ENCODE measurements at regions not wholly inside any gene's neighbourhood (a gene's known extent, or its start where the extent isn't known, plus 50 kb on each side); places are given as distances from the start of the nearest gene placed in this dataset.
"Not testable (repeated sequence)": the region's sequence is repeated elsewhere in the genome, so short reads cannot be mapped to it uniquely, and the experiment has no call there.

DNA sequence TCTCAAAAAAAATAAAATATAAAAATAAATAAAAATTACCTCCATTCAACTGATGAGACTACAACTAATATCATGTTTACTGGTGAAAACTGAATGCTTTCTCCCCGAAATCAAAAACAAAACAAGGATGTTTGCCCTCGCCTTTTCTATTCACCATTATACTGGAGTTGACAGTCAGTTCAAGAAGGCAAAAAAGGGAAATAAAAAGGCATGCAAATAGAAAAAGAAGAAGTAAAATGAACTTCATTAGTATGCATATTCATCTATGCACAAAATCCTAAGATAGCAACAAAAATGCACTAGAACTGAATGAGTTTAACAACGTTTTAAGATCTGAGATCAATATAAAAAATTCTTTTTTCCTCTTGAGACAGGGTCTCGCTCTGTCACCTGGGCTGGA lies 72.7 kb upstream of the FAM174B start:
- POLR2A ChIA-PET (ENCODE audit: low non-redundant PET) = no interaction called here
- TF ChIP-seq, protein P1, sequence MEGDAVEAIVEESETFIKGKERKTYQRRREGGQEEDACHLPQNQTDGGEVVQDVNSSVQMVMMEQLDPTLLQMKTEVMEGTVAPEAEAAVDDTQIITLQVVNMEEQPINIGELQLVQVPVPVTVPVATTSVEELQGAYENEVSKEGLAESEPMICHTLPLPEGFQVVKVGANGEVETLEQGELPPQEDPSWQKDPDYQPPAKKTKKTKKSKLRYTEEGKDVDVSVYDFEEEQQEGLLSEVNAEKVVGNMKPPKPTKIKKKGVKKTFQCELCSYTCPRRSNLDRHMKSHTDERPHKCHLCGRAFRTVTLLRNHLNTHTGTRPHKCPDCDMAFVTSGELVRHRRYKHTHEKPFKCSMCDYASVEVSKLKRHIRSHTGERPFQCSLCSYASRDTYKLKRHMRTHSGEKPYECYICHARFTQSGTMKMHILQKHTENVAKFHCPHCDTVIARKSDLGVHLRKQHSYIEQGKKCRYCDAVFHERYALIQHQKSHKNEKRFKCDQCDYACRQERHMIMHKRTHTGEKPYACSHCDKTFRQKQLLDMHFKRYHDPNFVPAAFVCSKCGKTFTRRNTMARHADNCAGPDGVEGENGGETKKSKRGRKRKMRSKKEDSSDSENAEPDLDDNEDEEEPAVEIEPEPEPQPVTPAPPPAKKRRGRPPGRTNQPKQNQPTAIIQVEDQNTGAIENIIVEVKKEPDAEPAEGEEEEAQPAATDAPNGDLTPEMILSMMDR (conservative IDR thresholded peaks at IDR 0.05; ENCODE audit: low read depth) = no peak
- no peak for DNase-seq (ENCODE audit: low spot score)
- no peak overlapping the region for H3K27ac ChIP-seq
- CTCF ChIA-PET = no interaction called here

DNA sequence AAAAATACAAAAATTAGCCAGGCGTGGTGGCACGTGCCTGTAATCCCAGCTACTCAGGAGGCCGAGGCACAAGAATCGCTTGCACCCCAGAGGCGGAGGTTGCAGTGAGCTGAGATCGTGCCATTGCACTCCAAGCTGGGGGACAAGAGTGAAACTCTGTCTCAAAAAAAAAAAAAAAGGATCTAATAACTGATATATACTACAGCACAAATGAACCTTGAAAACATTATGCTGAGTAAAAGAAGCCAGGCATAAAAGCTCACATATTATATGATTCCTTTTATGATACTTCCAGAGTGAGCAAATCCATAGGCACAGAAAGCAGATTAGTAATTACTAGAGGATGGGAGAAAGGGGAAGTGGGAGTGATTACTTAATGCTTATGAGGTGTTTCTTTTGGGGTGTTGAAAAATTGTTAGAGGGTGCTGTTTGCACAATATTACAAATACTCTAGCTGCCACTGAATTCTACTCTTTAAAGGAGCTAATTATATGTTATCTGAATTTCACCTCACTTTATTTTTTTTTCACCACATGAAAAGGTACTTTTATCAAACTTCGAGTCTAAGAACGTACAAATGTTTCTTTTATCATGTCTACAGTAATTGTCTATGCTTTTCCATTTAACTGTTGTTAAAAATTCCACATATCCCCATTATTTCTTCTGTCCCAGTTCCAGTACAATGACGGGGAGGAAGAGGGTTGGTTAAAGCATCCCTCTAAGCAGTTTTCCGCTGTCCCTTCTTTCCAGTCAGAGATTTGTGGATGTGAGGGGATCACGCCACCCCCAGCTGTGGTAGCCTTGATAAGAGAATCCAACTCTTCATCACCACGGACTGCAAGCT lies 77.7 kb upstream of the FAM174B start:
- ChIA-PET CTCF (interaction anchor here (1.7 kb wide), 1 partner anchor 19 kb away, joined by 3 read pairs; no protein-coding TSS in a partner anchor), POLR2A (ENCODE audit: low non-redundant PET) (no interaction called here)
- DNase-seq (ENCODE audit: low spot score) = no peak
- H3K27ac ChIP-seq = no peak overlapping the region
- TF ChIP-seq, protein P1 (conservative IDR thresholded peaks at IDR 0.05; ENCODE audit: low read depth) = no peak

DNA sequence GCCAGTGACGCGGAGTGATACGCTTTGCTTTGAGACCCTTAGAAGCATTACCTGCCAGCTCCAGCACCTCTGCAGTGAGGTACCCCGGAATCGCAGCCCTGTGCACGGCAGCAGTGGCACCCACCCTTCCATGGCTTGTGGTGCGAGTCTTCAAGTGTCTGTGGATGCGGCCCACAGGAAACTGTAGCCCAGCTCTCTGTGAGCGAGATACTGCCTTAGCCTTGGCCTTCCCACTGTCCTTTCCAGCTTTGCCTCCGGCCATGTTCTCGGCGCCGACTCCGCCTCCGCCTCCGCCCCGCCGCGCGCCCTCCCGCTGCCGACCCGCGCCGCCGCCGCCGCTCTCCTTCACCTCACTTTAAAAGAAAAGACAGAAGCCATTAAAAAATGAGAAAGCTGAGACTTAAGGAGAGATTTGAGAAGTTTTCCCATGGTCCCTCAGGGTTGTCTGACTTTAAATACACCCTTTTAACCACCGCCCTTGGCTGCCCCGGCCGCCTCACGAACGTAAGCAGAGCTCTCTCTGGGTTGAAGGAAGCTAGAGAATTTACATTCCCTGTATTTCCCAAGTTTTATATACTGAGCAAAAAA lies 78.5 kb upstream of the FAM174B start:
- DNase-seq (ENCODE audit: low spot score) = no peak
- ChIA-PET POLR2A (ENCODE audit: low non-redundant PET) (no interaction called here), CTCF (interaction anchor here (1.7 kb wide), 1 partner anchor 19 kb away, joined by 3 read pairs; no protein-coding TSS in a partner anchor)
- TF ChIP-seq, protein P1 (conservative IDR thresholded peaks at IDR 0.05; ENCODE audit: low read depth) = no peak
- H3K27ac ChIP-seq = no peak overlapping the region

DNA sequence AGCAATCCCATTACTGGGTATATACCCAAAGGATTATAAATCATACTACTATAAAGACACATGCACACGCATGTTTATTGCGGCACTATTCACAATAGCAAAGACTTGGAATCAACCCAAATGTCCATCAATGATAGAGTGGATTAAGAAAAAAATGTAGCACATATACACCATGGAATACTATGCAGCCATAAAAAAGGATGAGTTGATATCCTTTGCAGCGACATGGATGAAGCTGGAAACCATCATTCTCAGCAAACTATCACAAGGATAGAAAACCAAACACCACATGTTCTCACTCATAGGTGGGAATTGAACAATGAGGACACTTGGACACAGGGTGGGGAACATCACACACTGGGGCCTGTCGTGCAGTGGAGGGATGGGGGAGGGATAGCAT lies 83.7 kb upstream of the FAM174B start:
- DNase-seq (ENCODE audit: low spot score); H3K27ac ChIP-seq; POLR2A ChIA-PET (ENCODE audit: low non-redundant PET); CTCF ChIA-PET: not testable (repeated sequence)

DNA sequence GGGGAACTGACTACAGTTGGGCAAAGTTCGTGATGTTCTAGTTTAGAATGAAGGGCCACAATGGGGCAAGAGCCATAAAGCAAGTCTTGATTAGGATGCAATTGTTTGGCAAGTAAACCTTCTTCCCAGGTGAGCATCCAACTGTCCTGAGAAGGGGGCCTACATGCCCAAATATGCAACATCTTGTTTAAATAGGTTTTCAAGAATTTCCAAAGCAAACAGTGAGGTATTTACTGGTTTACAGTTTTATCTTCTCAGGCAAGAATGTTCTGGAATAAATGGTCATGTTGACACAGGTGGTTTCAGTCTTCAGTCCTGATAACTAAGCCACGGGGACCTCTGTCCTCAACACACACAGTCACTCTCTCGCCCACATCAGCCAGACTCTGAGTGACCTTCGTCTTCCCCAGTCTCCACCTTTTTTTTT lies 90.3 kb upstream of the FAM174B start:
- POLR2A ChIA-PET (ENCODE audit: low non-redundant PET) = no interaction called here
- H3K27ac ChIP-seq = no peak overlapping the region
- TF ChIP-seq, protein P1 (conservative IDR thresholded peaks at IDR 0.05; ENCODE audit: low read depth) = no peak
- CTCF ChIA-PET = no interaction called here
- DNase-seq (ENCODE audit: low spot score) = no peak

DNA sequence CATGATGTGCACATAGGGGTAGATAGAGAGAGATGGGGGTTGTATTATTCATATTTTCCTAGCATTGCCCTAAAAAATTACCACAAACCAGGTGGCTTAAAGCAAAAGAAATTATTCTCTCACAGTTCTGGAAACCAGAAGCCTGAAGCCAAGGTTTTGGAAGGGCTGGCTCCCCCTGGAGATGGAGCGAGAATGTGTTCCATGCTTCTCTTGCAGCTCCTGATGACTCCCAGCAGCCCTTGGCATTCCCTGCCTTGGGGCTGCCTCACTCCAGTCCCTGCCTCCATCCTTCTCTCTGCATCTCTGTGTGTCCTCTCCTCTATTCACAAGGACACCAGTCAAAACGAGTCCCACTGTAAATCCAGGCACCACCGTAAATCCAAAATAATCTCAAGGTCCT lies 91.5 kb upstream of the FAM174B start:
- no peak overlapping the region for H3K27ac ChIP-seq
- POLR2A ChIA-PET (ENCODE audit: low non-redundant PET) = no interaction called here
- DNase-seq (ENCODE audit: low spot score) = no peak
- CTCF ChIA-PET = interaction anchor here (0.5 to 0.7 kb wide), 2 partner anchors 491 to 1467 kb away, joined by 3 read pairs; no protein-coding TSS in a partner anchor
- TF ChIP-seq, protein P1 (conservative IDR thresholded peaks at IDR 0.05; ENCODE audit: low read depth) = no peak

DNA sequence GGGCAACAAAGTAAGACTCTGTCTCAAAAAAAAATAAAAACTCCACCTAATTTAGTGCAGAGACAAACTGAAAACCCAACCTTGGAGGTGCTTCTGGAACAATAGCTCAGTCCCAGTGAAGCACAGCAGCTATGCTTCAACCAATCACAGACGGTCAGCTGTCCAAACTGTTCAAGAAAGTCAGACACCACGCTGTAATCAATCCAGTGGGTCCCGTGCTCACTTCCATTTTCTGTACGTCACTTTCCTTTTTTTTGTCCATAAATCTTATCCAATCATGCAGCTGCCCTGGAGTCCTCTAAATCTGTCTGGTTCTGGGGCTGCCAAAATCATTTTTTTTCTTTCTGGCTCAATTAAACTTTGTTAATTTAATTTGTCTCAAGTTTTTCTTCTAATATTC lies 93.6 kb upstream of the FAM174B start:
- ChIA-PET POLR2A (ENCODE audit: low non-redundant PET) (no interaction called here), CTCF (interaction anchor here (0.6 kb wide), 1 partner anchor 267 kb away, joined by 3 read pairs; no protein-coding TSS in a partner anchor)
- DNase-seq (ENCODE audit: low spot score) = no peak
- no peak overlapping the region for H3K27ac ChIP-seq
- TF ChIP-seq, protein P1 (conservative IDR thresholded peaks at IDR 0.05; ENCODE audit: low read depth) = no peak
